ENCODE measurements at regions not wholly inside any gene's neighbourhood (a gene's known extent, or its start where the extent isn't known, plus 50 kb on each side); places are given as distances from the start of the nearest gene placed in this dataset.
"Not testable (repeated sequence)": the region's sequence is repeated elsewhere in the genome, so short reads cannot be mapped to it uniquely, and the experiment has no call there.

- DNase-seq = no peak
- intact Hi-C loops (cut with DNase I) = no loop called here
- ATAC-seq = no peak
Observed at GRCh38 chr7:49023345-49024328, 99.3 kb downstream of the CDC14C start.

GRCh38 chr7:49030221-49030620 is 105.9 kb downstream of the CDC14C start:
- ATAC-seq (no peak), DNase-seq (no peak)
- H3K9me3 ChIP-seq = no peaks in the 10 kb centered on the region
- H3K27me3 ChIP-seq (ENCODE audit: low read depth) = no peaks in the 10 kb centered on the region
- no peaks in the 10 kb centered on the region for H3K36me3 ChIP-seq
- no peak for TF ChIP-seq CTCF (IDR thresholded peaks at IDR 0.05)
- no peaks in the 10 kb centered on the region for H3K4me1 ChIP-seq
- no peak overlapping the region for H3K27ac ChIP-seq
- H3K4me3 ChIP-seq = no peak overlapping the region
- intact Hi-C loops (cut with DNase I) = no loop called here

More at GRCh38 chr7:49023345-49024328, 99.3 kb downstream of the CDC14C start:
- TF ChIP-seq CTCF (IDR thresholded peaks at IDR 0.05) = no peak
- H3K4me1 ChIP-seq = no peaks in the 10 kb centered on the region
- no peaks in the 10 kb centered on the region for H3K9me3 ChIP-seq
- H3K36me3 ChIP-seq = no peaks in the 10 kb centered on the region
- H3K27ac ChIP-seq = no peak overlapping the region
- H3K27me3 ChIP-seq (ENCODE audit: low read depth) = no peaks in the 10 kb centered on the region
- H3K4me3 ChIP-seq = no peak overlapping the region

GRCh38 chr7:49033140-49033539 is 108.8 kb downstream of the CDC14C start:
- H3K27ac ChIP-seq; ATAC-seq; H3K36me3 ChIP-seq; H3K27me3 ChIP-seq (ENCODE audit: low read depth); H3K4me3 ChIP-seq; intact Hi-C loops (cut with DNase I); H3K4me1 ChIP-seq; H3K9me3 ChIP-seq; DNase-seq: not testable (repeated sequence)

GRCh38 chr7:49037346-49038210 is 113.2 kb downstream of the CDC14C start:
- Histone ChIP-seq H3K27me3 (ENCODE audit: low read depth) (no peaks in the 10 kb centered on the region), H3K36me3 (no peaks in the 10 kb centered on the region), H3K4me1 (no peaks in the 10 kb centered on the region), H3K4me3 (no peak overlapping the region), H3K9me3 (no peaks in the 10 kb centered on the region), H3K27ac (no peak overlapping the region)
- ATAC-seq (no peak), DNase-seq (no peak)
- intact Hi-C loops (cut with DNase I) = no loop called here
- TF ChIP-seq CTCF (IDR thresholded peaks at IDR 0.05) = no peak

- no peaks in the 10 kb centered on the region for H3K36me3 ChIP-seq
- no peaks in the 10 kb centered on the region for H3K4me1 ChIP-seq
- intact Hi-C loops (cut with DNase I) = no loop called here
- no peak for TF ChIP-seq CTCF (IDR thresholded peaks at IDR 0.05)
- no peak for DNase-seq
- no peaks in the 10 kb centered on the region for H3K27me3 ChIP-seq (ENCODE audit: low read depth)
- no peak overlapping the region for H3K27ac ChIP-seq
- no peak for ATAC-seq
- no peaks in the 10 kb centered on the region for H3K9me3 ChIP-seq
- H3K4me3 ChIP-seq = no peak overlapping the region
Observed at GRCh38 chr7:49038821-49039358, 114.5 kb downstream of the CDC14C start.
